ENCODE measurements at regions not wholly inside any gene's neighbourhood (a gene's known extent, or its start where the extent isn't known, plus 50 kb on each side); places are given as distances from the start of the nearest gene placed in this dataset.

- H3K4me3 ChIP-seq (ENCODE audit: insufficient read depth, low read depth, low read length): no peak overlapping the region
- no peak overlapping the region for H3K14ac ChIP-seq (replicated peaks; ENCODE audit: low read depth, low read length)
- no peak overlapping the region for H4K5ac ChIP-seq (ENCODE audit: low read depth, low read length)
- no peak overlapping the region for H3K18ac ChIP-seq (ENCODE audit: low read depth, low read length)
- in situ Hi-C loops (cut with MboI; ENCODE audit: low sequenced_read_pairs) (loop anchor here (25.0 kb wide), 1 partner anchor 898 kb away; no protein-coding TSS in a partner anchor), intact Hi-C loops (cut with micrococcal nuclease) (no loop called here), dilution Hi-C loops (cut with HindIII; ENCODE audit: low sequenced_read_pairs, unreplicated experiment) (no loop called here)
- H3K9ac ChIP-seq (ENCODE audit: low read depth, low read length): no peak overlapping the region
- no peak overlapping the region for H2AK9ac ChIP-seq (replicated peaks; ENCODE audit: low read depth, low read length, poor library complexity)
- H2BK120ac ChIP-seq (ENCODE audit: low read depth, low read length): no peak overlapping the region
- WGBS, 2 experiments (ENCODE audit: extremely low coverage in 2 of 2, insufficient read length in 1 of 2): 74% methylated on average over 3 of the region's 6 CpGs; no CpG with 5 or more reads in 1 of the 2 experiments
- H4K91ac ChIP-seq (ENCODE audit: insufficient read depth, low read depth, low read length): no peak overlapping the region
- no TSS peak for BruUV-seq (replicated peaks)
- H3K36me3 ChIP-seq (ENCODE audit: control insufficient read depth, insufficient read depth, low read length): no peaks in the 10 kb centered on the region
- H3K79me1 ChIP-seq (ENCODE audit: low read depth in 1 of 2, low read length in 2 of 2): no peaks in the 10 kb centered on the region
- no peak for TF ChIP-seq USF2 (IDR thresholded peaks at IDR 0.05; ENCODE audit: low read depth, low read length)
- no peak for TF ChIP-seq CHD1 (IDR thresholded peaks at IDR 0.05; ENCODE audit: low read depth, low read length)
- ChIA-PET POLR2A (ENCODE audit: unreplicated experiment) (no interaction called here), CTCF (no interaction called here)
- H3K27ac ChIP-seq (ENCODE audit: insufficient read depth, low read length): no peak overlapping the region
- no peak overlapping the region for H2AK5ac ChIP-seq (ENCODE audit: low read depth, low read length)
- peaks cover 7% of the 10 kb centered on the region; the same call in 1 of the 2 replicates for H3K4me1 ChIP-seq (ENCODE audit: control insufficient read depth, insufficient read depth, low read length)
- 0 out of 2 replicates have a peak, but pooled peaks cover 8% of the 10 kb centered on the region for H4K20me1 ChIP-seq (ENCODE audit: insufficient read depth, low read length)
- H2BK5ac ChIP-seq (ENCODE audit: low read depth, low read length, poor library complexity, severe bottlenecking): no peak overlapping the region
- H4K8ac ChIP-seq (ENCODE audit: low read depth in 2 of 2, low read length in 2 of 2): no peak overlapping the region
- H3K9me3 ChIP-seq (ENCODE audit: control insufficient read depth, insufficient read depth, low read length): peaks cover 8% of the 10 kb centered on the region
- no peaks in the 10 kb centered on the region for H3K9me1 ChIP-seq (ENCODE audit: insufficient read depth, low read length)
- ATAC-seq (ENCODE audit: low read depth) (no peak), DNase-seq (no peak)
- H3K4me2 ChIP-seq (ENCODE audit: low read depth, low read length): no peak overlapping the region
- H3K4ac ChIP-seq (ENCODE audit: low read depth, low read length): no peak overlapping the region
- peaks cover 44% of the 10 kb centered on the region for H3K27me3 ChIP-seq (ENCODE audit: control insufficient read depth, insufficient read depth, low read length)
- no peak overlapping the region for H2BK20ac ChIP-seq (ENCODE audit: low read depth, low read length)
- H3K23ac ChIP-seq (ENCODE audit: low read depth, low read length): no peak overlapping the region
- no peak overlapping the region for H2AFZ ChIP-seq (replicated peaks; ENCODE audit: low read length, poor library complexity)
- H3K56ac ChIP-seq (ENCODE audit: extremely low read depth, insufficient read depth, low read length): no peak overlapping the region
- no peak overlapping the region for H2BK15ac ChIP-seq (ENCODE audit: low read depth, low read length)
These were observed 173.9 kb downstream of the ANAPC1 start for GRCh38 chr2:111710085-111710484.
